ENCODE measurements at regions not wholly inside any gene's neighbourhood (a gene's known extent, or its start where the extent isn't known, plus 50 kb on each side); places are given as distances from the start of the nearest gene placed in this dataset.
"Not testable (repeated sequence)": the region's sequence is repeated elsewhere in the genome, so short reads cannot be mapped to it uniquely, and the experiment has no call there.

GRCh38 chr6:144661116-144661806, 376.1 kb downstream of the UTRN start:
- no peak for DNase-seq

GRCh38 chr6:144662812-144663365, 377.8 kb downstream of the UTRN start:
- DNase-seq: no peak

DNA sequence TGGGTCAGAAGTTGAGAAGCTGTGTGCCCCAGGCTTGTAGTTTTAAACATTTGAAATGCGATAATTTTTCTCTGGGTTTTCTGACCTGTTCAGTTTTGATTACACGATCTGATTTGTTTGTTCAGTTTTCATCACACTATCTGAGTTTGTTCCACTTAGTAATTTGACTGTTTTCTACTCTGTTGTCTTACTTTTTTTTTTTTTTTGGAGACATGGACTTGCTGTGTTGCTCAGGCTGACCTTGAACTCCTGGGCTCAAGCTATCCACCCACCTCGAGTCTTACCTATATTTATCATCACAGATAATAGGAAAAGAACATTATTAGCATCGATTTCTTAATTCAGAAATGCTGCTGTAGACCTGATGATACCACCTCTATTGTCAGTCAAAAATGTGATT, 379.1 kb downstream of the UTRN start:
- DNase-seq: no peak

- no peak for DNase-seq
These were observed 379.8 kb downstream of the UTRN start for GRCh38 chr6:144664947-144665346.

- no peak for DNase-seq
These were observed 380.9 kb downstream of the UTRN start for GRCh38 chr6:144665932-144666450.

GRCh38 chr6:144666781-144667180, 381.6 kb downstream of the UTRN start:
- DNase-seq: no peak

DNA sequence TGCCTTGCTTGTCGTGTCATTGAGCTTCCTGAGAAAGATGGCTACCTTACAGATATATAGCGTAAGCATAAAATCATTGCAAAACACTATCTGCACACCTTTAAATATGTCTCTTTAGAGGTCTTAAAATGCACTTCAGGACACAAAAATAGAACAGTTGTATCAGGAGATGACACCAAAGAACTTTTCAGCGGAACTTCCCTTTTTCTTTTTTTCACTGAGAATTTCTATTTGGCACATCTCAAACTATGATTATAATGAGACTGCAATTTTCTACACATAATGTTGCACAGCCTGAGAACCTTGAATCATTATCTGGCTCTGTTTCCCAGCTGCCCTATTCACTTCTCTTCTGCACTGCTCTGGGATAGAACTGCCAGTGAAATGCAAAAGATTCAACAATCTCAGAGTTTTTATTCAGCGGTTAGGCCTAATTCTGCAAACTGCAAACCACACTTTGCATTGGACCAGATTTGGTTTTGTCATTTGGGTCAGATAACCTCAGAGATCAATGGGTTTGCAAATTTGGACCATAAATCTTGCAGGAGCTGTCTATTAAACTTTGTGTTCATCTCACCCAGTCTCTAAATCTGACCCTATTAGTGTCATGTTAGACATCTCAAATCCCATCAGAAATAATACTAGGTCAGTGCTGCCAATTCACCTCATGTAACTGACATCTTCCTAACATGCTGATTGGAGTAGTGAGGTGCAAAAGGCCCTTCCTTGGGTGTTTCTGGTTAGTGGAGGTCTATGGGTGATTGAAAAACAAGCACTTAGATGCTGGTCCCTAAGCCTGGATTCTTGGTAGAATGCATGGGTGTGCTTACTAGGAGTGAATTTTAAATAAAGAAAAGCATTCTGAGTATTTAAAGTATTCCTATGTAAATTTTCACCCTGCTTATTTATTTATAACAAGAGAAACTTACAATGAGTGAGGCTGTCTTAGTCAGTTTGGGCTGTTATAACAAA, 382.7 kb downstream of the UTRN start:
- DNase-seq: no peak

DNA sequence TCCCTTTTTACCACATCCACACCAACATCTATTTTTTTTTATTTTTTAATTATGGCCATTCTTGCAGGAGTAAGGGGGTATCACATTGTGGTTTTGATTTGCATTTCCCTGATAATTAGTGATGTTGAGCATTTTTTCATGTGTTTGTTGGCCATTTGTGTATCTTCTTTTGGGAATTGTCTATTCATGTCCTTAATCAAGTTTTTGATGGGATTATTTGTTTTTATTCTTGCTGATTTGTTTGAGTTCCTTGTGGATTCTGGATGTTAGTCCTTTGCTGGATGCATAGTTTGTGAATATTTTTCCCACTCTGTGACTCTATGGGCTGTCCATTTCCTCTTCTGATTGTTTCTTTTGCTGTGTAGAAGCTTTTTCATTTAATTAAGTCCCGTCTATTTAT, 385.1 kb downstream of the UTRN start:
- DNase-seq: not testable (repeated sequence)

- DNase-seq: no peak
These were observed 388.7 kb downstream of the UTRN start for GRCh38 chr6:144673807-144674206.

- no peak for DNase-seq
These were observed 390.2 kb downstream of the UTRN start for GRCh38 chr6:144675231-144675861.

GRCh38 chr6:144676310-144676709, 391.2 kb downstream of the UTRN start:
- not testable (repeated sequence) for DNase-seq

GRCh38 chr6:144677263-144677662, 392.1 kb downstream of the UTRN start:
- DNase-seq: not testable (repeated sequence)

DNA sequence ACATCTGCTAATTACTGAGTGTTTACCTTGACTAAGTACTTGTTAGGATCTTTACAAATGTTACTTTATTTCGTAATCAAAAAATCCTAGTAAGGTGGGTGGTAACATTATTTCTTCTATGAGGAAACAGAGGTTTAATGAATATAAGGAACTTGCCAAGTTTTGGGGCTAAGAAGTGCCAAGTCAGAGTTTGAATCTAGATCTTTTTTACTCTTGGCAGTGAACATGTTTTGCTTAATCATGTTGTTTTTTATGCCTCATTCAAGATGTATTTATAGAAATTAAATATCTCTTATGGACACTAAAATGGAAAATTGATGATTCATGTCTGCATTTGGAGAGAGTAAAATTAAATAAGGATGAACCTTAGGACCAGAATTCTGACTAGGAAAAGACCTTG, 393.7 kb downstream of the UTRN start:
- no peak for DNase-seq

DNA sequence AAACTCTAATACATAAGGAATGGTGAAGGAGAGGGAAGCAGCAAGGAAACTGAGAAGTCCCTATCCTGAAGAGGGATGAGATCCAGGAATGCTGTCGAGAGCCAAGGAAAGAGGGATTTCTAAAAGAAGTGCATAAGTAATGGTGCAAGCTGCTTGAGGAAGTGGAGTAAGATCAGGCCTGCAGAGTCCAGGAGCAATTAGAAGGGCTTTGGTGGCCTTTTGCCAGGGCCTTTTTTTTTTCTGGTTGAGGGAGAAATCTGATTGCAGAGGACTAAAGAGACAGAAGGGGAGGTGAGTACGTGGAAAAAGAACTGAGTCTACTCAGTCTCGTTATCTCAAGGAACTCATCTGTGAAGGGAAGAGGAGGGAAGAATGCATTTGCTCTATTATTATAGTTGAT, 396.2 kb downstream of the UTRN start:
- DNase-seq: no peak

DNA sequence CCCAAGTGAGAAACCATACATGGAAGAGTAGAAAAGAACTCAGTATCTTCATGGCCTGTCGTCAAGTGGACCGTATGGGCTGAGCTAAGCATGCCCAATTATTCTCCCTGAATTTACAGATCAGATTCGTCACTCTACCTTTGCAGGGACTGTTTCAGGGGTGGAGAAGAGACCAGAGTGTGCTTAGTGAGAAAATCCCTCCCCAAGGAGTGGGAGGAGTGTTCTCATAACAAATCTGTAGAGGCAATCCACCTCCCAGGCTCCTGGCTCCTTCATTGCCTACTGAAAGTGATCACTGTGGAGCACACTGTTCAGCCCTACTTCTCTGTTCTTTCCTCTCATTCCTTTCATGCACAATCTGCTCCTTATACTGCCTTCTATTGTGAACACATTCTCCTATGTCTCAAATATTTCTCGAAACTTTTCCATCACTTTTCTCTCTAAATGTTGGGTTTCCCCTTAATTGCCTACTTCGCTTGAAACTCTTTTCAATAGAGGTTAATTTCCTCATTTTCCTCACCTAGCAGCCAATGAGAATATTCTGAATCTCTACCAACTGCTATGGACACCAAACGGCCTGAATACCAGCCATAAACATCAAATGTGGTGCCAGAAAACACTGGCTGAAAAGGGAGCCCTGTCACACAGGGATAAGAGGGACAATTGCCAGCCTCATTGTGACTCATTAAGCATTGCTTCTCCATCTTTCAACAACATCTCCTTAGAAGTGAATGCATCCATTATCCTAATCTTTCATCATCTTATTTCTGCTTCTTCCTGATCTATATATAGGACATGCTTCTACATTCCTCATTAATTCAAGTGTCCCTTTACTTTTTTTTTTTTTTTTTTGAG, 398.3 kb downstream of the UTRN start:
- no peak for DNase-seq

DNA sequence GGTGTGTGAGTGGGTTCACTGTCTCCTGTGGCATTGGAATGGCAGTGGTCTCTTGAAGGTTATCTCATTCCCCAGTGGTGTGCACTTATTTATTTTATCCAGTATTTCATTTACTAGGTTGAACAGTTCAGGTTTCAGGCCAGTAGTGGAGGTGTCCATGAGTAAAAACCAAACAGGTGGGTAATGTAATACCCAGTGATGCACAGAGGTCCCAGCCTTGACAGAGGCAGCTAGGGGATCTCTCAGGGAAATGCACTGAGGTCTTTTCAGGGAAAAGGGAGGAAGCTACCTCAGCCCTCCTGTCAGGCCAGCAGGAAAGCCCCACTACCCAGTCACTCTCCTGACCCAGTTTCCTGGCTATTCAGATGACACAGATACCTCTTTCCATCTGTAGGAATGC, 403.6 kb downstream of the UTRN start:
- no peak for DNase-seq

DNA sequence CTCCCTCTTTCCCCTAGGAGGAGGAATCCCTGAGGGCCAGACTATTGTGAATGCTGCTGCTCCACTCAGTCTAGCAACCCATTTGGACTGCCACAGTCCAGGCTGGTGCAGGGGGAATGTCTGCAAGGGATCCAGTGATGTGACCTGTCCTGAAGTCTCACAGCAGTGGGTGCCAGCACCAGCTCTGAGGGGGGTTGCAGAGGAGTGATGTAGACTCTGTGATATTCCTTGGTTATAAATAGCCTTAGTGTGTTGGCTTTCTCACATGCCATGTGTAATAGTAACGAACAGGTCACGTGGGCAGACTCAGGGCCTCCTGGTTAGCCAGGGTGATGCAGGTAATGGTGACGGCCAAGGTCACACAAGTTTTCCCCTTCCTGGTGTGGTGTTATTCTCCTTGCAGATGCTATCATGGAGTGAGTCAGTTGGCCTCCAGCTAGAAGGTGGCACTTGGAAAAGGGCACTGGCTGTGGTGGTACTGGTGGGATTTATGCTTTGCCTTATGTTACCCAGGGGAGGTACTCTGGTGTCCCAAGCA, 404.4 kb downstream of the UTRN start:
- DNase-seq: no peak

- DNase-seq: no peak
These were observed 405.0 kb downstream of the UTRN start for GRCh38 chr6:144690133-144690532.

GRCh38 chr6:144690666-144691065, 405.5 kb downstream of the UTRN start:
- no peak for DNase-seq

DNA sequence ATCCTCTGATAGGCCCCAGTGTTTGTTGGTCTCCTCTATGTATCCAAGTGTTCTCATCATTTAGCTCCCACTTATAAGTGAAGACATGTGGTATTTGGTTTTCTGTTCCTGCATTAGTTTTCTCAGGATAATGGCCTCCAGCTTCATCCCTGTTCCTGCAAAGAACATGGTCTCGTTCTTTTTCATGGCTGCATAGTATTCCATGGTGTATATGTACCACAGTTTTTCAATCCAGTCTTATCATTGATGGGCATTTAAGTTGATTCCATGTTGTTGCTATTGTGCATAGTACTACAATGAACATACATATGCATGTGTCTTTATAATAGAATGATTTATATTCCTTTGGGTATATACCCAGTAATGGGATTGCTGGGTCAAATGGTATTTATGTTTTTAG, 406.9 kb downstream of the UTRN start:
- DNase-seq: not testable (repeated sequence)

DNA sequence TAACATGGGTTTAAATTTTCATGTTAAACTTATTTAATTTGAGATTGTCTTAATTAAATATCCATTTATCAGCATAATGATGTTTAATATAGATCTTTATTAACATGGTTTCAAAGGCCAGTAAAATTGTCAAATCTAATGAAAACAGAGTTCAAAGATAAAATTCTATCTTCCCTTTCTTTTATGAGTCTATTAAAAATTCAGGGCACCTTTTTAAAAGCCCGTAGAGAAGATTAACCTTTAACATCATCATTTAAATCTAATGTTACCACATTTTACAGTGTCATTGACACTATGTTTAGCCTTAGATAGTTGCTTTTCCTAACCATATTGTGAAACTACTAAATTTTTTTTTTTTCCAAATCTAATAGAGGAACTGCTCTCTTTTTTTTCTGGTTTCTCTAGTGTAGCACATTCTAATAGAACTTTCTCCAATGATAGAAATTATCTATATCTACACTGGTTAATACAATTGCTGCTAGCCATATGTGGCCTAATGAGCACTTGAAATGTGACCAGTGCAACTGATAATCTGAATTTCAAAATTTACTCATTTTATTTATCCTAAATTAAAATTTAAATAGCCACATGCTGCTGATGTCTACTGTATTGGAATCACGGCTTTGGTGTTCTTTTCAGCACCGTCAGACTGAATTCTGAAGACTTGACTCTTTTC, 410.9 kb downstream of the UTRN start:
- DNase-seq: no peak

Data from activated CD4-positive, alpha-beta T cell treated with anti-CD3 and anti-CD28 coated beads, Interleukin-2, amount 50 U/mL, for 1 hour (primary cell).